ENCODE measurements at regions not wholly inside any gene's neighbourhood (a gene's known extent, or its start where the extent isn't known, plus 50 kb on each side); places are given as distances from the start of the nearest gene placed in this dataset.
"Not testable (repeated sequence)": the region's sequence is repeated elsewhere in the genome, so short reads cannot be mapped to it uniquely, and the experiment has no call there.

DNA sequence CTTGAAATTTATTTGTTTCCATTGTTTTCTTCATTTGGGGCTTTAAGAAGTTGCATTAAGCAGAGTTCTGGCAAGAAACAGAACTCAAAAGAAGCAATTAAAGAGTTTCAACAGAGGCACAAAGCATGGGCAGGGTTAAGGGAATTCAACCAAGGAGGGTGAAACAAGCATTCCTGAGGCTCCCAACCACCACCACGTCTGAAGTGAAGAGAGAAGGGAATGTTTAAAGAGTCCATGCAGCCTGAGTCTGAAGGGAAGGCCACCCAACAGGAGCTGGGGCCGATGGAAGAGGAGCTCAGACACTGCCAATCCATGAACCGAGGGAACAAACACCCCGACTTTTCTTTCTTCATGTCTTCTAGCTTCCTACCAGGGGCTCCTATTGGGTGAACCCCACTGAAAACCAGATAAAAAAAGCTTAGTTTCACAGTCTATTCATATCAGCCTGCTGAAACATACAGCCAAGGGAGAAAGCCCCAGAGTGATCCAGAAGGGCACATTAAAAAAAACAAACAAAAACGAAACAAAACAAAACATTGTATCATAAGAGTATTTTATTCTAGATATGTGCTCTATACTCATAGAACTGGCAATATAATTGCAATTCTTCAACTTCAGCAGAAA, 168.9 kb downstream of the SPDYE17 start:
- TF ChIP-seq CTCF, POLR2A (IDR thresholded peaks at IDR 0.05): not testable (repeated sequence)

All from right lobe of liver (tissue), 4 donors.